PFSK-1 (cell line): ENCODE measurements at regions not wholly inside any gene's neighbourhood (a gene's known extent, or its start where the extent isn't known, plus 50 kb on each side); places are given as distances from the start of the nearest gene placed in this dataset.

Experiments
- FOXP2 ChIP-seq: optimal IDR thresholded peaks from 2 replicates; pipeline ENCODE3; 2011; ENCODE audit warnings: borderline replicate concordance, control low read depth, inconsistent platforms; ENCODE audit not compliant: insufficient read depth; ENCODE audit errors: extremely low read length, extremely low read depth
- POLR2AphosphoS5 ChIP-seq: IDR thresholded peaks from 2 replicates; pipeline ENCODE4 v1.6.1; 2012; ENCODE audit warnings: low read depth, mild to moderate bottlenecking, control low read depth, low read length, moderate library complexity
- SIN3A ChIP-seq: IDR thresholded peaks from 2 replicates; pipeline ENCODE4 v1.6.1; 2012; ENCODE audit warnings: mild to moderate bottlenecking, low read length, moderate library complexity, borderline replicate concordance; ENCODE audit not compliant: insufficient read depth
- TAF1 ChIP-seq: IDR thresholded peaks from 2 replicates; pipeline ENCODE4 v1.6.1; 2012; ENCODE audit warnings: low read length, control low read depth, borderline replicate concordance; ENCODE audit not compliant: insufficient read depth
- TF ChIP-seq, protein P1 (sequence below), 2 experiments: IDR thresholded peaks; 2 replicates each; pipeline versions ENCODE4 v1.6.1 to v1.8.0; 2011 to 2012; ENCODE audit warnings: low read depth in 2 of 2, low read length in 2 of 2, control low read depth in 1 of 2, inconsistent platforms in 1 of 2, mild to moderate bottlenecking in 1 of 2, moderate library complexity in 1 of 2; ENCODE audit not compliant: insufficient read depth in 1 of 2

DNA sequence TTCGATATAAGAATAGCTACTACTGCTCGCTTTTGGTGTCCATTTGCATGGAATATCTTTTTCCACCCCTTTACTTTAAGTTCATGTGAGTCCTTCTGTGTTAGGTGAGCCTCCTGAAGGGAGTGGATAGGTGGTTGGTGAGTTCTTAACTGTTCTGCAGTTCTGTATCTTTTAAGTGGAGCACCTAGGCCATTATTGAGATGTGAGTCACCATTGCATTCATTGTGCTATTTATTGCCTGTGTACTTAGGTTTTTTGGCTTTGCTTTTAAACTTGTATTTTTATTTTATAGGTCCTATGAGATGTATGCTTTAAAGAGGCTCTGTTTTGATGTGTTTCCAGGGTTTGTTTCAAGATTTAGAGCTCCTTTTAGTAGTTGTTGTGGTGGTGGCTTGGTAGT lies 1430.8 kb downstream of the REEP3 start:
- TF ChIP-seq FOXP2 = no peak
- TF ChIP-seq SIN3A = no peak
- TF ChIP-seq, protein P1, sequence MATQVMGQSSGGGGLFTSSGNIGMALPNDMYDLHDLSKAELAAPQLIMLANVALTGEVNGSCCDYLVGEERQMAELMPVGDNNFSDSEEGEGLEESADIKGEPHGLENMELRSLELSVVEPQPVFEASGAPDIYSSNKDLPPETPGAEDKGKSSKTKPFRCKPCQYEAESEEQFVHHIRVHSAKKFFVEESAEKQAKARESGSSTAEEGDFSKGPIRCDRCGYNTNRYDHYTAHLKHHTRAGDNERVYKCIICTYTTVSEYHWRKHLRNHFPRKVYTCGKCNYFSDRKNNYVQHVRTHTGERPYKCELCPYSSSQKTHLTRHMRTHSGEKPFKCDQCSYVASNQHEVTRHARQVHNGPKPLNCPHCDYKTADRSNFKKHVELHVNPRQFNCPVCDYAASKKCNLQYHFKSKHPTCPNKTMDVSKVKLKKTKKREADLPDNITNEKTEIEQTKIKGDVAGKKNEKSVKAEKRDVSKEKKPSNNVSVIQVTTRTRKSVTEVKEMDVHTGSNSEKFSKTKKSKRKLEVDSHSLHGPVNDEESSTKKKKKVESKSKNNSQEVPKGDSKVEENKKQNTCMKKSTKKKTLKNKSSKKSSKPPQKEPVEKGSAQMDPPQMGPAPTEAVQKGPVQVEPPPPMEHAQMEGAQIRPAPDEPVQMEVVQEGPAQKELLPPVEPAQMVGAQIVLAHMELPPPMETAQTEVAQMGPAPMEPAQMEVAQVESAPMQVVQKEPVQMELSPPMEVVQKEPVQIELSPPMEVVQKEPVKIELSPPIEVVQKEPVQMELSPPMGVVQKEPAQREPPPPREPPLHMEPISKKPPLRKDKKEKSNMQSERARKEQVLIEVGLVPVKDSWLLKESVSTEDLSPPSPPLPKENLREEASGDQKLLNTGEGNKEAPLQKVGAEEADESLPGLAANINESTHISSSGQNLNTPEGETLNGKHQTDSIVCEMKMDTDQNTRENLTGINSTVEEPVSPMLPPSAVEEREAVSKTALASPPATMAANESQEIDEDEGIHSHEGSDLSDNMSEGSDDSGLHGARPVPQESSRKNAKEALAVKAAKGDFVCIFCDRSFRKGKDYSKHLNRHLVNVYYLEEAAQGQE (IDR thresholded peaks at IDR 0.05; ENCODE audit: insufficient read depth in 1 of 2, low read depth in 2 of 2, low read length in 2 of 2) = no peak
- TF ChIP-seq POLR2AphosphoS5 = no peak
- no peak for TF ChIP-seq TAF1

DNA sequence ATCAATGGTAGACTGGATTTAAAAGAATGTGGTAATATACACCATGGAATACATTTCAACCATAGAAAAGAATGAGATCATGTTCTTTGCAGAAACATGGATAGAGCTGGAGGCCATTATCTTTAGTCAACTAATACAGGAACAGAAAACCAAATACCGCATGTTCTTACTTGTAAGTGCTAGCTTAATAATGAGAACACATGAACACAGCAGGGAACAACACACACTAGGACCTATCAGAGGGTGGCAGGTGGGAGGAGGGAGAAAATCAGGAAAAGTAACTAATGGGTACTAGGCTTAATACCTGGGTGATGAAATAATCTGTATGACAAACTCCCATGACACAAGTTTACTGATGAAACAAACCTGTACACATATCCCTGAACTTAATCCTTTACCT lies 1435.2 kb downstream of the REEP3 start:
- TF ChIP-seq TAF1 (no peak), FOXP2 (no peak), SIN3A (no peak), POLR2AphosphoS5 (no peak)
- TF ChIP-seq, protein P1 (IDR thresholded peaks at IDR 0.05; ENCODE audit: insufficient read depth in 1 of 2, low read depth in 2 of 2, low read length in 2 of 2) = no peak

DNA sequence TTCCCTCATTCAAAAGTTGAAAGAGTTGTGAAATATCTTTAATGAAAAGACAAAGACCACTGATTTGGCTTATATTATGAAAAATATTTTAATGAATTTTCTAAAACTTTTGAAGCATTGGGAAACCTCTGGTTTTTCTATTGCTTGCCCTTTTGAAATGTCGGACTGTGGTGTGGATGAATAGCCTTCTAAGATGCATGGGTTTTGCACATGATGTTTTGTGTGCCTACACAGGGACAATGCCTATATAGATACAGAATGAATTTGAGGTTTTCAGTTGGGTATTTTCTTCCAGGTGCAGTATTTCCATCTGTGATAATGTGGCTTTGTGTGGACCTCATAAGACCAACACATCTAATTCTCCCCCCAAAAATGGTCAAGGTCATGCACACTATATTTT lies 1437.9 kb downstream of the REEP3 start:
- TF ChIP-seq, protein P1 (IDR thresholded peaks at IDR 0.05; ENCODE audit: insufficient read depth in 1 of 2, low read depth in 2 of 2, low read length in 2 of 2) = no peak
- no peak for TF ChIP-seq POLR2AphosphoS5
- TF ChIP-seq SIN3A = no peak
- TF ChIP-seq TAF1 = no peak
- TF ChIP-seq FOXP2 = no peak

DNA sequence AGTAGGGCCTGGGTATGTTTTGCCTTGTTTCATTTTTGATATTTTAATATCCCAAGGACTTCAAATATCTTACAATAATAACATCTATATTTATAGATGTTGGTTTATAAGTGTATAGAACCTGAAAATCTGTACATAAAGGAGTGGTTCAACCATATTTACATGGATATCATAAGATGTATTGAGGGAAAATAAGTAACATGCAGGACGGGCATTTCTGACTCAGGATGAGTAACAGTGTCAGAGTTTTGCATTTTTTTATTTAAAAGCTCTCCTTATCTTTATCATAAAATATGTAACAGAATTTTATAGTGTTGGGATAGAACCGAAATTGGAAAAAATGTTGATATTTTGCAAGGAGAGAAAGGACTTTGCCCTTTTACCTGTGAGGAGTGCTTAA lies 1438.7 kb downstream of the REEP3 start:
- TF ChIP-seq, protein P1 (IDR thresholded peaks at IDR 0.05; ENCODE audit: insufficient read depth in 1 of 2, low read depth in 2 of 2, low read length in 2 of 2) = no peak
- no peak for TF ChIP-seq SIN3A
- TF ChIP-seq FOXP2 = no peak
- no peak for TF ChIP-seq TAF1
- no peak for TF ChIP-seq POLR2AphosphoS5

DNA sequence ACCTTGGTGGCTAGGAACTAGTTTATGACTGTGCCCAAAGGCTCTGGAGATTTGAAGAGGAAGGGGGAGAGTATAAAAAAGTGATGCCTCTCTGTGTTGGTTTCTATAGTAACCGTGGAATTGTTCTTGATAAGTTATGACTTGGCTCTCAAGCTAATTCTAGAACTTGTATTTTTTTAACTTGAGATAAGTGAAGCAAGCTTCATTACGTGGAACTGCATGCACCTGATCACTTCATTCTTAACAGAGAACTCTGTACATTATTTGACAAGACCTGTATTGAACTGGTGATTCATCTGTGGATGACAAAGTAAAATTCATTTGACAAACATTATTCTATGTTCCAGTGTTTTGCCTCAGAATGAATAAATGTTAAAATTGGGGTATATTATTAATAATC lies 1452.2 kb downstream of the REEP3 start:
- TF ChIP-seq FOXP2 (no peak), SIN3A (no peak), POLR2AphosphoS5 (no peak), TAF1 (no peak)
- TF ChIP-seq, protein P1 (IDR thresholded peaks at IDR 0.05; ENCODE audit: insufficient read depth in 1 of 2, low read depth in 2 of 2, low read length in 2 of 2) = no peak
